Bronchial epithelial cell (primary cell): ENCODE measurements at regions not wholly inside any gene's neighbourhood (a gene's known extent, or its start where the extent isn't known, plus 50 kb on each side); places are given as distances from the start of the nearest gene placed in this dataset.

Experiments used
- DNase-seq: peaks from one replicate; pipeline ENCODE4 v3.0.0-alpha.2; 2010; ENCODE audit warnings: low read depth
- FAIRE-seq: peaks from 2 replicates; lab custom pipeline; 2011; peaks lifted over from hg19 to GRCh38; lab: Jason Lieb, UNC
- H3K27me3 ChIP-seq: 2 replicates; pipeline ENCODE4 v1.5.1; 2011; ENCODE audit warnings: low read length; ENCODE audit not compliant: control insufficient read depth, insufficient read depth
- H3K36me3 ChIP-seq: 2 replicates; pipeline ENCODE4 v1.5.1; 2011; ENCODE audit warnings: low read length; ENCODE audit not compliant: control insufficient read depth, insufficient read depth
- H3K4me3 ChIP-seq: 2 replicates; pipeline ENCODE4 v1.5.1; 2011; ENCODE audit warnings: mild to moderate bottlenecking, low read depth, low read length, control low read depth
- TF ChIP-seq, protein P1 (sequence below): IDR thresholded peaks from 2 replicates; pipeline ENCODE4 v1.5.1; 2011; ENCODE audit warnings: mild to moderate bottlenecking, moderate library complexity, low read length, control low read depth, inconsistent platforms; ENCODE audit not compliant: insufficient read depth, severe bottlenecking

DNA sequence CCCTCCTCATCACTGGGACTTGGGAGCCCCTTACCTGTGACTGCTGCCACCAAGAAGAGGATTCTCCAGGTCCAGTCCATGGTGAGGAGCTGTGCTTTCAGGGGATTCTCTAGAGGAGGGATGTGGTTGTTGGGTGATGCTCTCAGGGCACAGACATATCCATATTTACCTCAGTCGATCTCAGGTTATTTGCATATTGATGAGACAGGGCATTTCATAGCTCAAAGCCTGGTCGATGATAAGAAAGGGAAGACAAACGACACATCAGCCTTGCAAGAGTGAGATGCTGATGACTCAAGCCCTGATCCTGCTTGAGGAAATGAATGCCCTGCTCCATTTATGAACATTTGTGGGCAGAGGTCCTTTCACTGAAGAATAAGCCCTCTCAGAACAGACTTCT is 981.0 kb downstream of the TMEM121 start:
- H3K27me3 ChIP-seq: no peaks in the 10 kb centered on the region
- FAIRE-seq: no peak
- no peaks in the 10 kb centered on the region for H3K36me3 ChIP-seq
- no peak for DNase-seq
- no peak overlapping the region for H3K4me3 ChIP-seq
- TF ChIP-seq, protein P1, sequence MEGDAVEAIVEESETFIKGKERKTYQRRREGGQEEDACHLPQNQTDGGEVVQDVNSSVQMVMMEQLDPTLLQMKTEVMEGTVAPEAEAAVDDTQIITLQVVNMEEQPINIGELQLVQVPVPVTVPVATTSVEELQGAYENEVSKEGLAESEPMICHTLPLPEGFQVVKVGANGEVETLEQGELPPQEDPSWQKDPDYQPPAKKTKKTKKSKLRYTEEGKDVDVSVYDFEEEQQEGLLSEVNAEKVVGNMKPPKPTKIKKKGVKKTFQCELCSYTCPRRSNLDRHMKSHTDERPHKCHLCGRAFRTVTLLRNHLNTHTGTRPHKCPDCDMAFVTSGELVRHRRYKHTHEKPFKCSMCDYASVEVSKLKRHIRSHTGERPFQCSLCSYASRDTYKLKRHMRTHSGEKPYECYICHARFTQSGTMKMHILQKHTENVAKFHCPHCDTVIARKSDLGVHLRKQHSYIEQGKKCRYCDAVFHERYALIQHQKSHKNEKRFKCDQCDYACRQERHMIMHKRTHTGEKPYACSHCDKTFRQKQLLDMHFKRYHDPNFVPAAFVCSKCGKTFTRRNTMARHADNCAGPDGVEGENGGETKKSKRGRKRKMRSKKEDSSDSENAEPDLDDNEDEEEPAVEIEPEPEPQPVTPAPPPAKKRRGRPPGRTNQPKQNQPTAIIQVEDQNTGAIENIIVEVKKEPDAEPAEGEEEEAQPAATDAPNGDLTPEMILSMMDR: no peak

DNA sequence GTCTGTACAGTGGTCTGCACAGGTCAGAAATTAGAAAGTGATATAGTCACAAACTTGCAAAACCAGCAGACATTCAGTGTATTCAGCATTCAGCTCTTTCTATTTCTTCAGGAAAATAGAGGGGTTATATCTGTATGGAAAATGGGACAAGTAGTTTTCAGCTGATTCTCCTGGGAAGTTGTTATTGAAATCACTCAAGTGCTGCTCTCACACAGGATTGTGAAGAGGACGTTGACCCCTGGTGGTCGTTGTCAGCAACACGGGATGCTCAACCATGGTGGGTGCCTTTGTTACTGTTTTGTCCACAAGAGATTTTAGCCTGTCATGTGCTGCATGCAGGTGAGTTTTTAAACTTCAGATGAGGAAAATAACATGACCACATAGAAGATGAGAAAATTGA is 981.8 kb downstream of the TMEM121 start:
- DNase-seq: no peak
- Histone ChIP-seq H3K36me3 (no peaks in the 10 kb centered on the region), H3K27me3 (no peaks in the 10 kb centered on the region), H3K4me3 (no peak overlapping the region)
- TF ChIP-seq, protein P1: no peak
- no peak for FAIRE-seq

DNA sequence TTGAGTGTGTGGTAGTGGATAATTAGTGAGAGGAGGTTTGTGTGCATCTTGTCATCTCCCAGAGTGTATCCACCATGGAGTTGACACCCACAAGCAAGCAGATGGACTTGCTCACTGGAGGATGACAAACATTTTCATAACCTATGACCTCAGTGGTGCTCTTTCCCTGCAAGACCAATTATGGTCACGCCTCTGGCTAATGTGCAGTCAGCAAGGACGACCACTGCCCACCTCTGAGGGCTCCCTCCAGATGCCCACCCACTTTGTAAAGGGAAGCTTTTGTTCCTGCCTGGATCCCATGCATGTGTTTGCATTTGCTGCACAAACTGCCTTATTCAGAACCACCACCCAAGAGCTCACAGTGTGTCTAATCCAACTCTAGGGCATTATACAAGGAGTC is 982.8 kb downstream of the TMEM121 start:
- FAIRE-seq (no peak), DNase-seq (no peak)
- H3K4me3 ChIP-seq: no peak overlapping the region
- no peaks in the 10 kb centered on the region for H3K27me3 ChIP-seq
- TF ChIP-seq, protein P1: no peak
- H3K36me3 ChIP-seq: no peaks in the 10 kb centered on the region

DNA sequence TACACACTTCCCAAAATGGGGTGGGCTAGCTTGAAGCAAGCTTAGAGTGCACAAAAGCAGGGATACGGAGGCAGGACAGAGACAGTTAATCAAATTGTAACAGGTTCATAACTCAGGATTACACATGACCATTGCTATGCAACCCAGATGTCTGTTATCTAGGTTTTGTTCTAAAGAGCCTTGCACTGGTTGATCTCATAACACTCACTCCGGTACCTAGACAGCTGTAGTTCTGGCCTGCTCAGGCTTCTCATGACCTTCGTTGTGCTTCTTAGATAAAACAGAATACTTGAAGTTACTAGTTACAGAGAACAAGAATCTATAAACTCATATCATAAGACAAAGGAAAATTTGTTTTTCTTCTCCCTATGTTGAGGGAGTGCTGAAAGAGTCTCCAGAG is 983.4 kb downstream of the TMEM121 start:
- no peak for DNase-seq
- FAIRE-seq: no peak

DNA sequence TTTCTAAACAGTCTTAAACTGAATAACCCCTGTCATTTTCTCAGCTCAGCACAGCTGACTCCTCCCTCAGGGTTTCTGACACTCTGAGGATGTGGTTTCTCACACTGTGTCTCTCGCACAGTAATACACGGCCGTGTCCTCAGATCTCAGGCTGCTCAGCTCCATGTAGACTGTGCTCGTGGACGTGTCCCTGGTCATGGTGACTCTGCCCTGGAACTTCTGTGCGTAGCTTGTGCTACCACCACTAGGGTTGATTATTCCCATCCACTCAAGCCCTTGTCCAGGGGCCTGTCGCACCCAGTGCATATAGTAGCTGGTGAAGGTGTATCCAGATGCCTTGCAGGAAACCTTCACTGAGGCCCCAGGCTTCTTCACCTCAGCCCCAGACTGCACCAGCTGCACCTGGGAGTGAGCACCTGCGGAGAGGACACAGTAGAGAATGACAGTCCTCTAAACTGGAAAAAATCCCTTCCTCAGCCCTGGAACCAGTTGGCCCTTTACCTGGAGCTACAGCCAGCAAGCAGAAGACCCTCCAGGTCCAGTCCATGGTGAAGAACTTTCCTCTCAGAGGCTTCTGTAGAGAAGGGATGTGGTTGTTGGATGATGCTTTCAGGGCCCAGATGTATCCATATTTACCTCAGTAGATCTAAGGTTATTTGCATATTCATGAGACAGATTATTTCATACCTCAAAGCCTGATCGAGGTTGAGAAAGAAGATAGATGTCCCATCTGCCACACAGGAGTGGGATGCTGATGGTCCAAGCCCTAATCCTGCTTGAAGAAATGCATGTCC is 984.8 kb downstream of the TMEM121 start:
- DNase-seq: no peak
- FAIRE-seq: no peak
- TF ChIP-seq, protein P1: no peak
- Histone ChIP-seq H3K36me3 (no peaks in the 10 kb centered on the region), H3K4me3 (no peak overlapping the region), H3K27me3 (no peaks in the 10 kb centered on the region)

More for the DNA sequence above, 983.4 kb downstream of the TMEM121 start:
- no peaks in the 10 kb centered on the region for H3K27me3 ChIP-seq
- H3K4me3 ChIP-seq: no peak overlapping the region
- TF ChIP-seq, protein P1: no peak
- H3K36me3 ChIP-seq: no peaks in the 10 kb centered on the region

DNA sequence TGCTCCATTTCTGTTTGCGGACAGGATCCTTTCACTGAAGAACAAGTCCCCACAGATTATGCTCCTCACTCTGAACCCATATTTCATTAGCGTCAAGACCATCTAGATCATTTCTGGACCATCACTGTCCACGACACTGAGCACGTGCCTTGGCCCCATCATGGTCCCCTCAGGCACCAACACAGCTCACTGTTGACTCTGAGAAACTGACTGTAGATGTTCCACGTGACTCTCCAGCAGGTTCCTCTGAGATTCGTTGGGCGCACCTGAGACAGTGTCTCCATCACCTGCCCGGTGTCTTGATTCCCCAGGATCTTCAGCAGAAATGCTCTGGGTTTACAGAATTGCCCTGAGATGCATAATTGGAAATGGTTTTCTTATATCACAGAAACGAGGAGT is 985.4 kb downstream of the TMEM121 start:
- DNase-seq (no peak), FAIRE-seq (peak; percentile 72)
- TF ChIP-seq, protein P1: no peak
- H3K27me3 ChIP-seq: no peaks in the 10 kb centered on the region
- no peak overlapping the region for H3K4me3 ChIP-seq
- H3K36me3 ChIP-seq: no peaks in the 10 kb centered on the region
